Loucy (cell line): ENCODE measurements at regions not wholly inside any gene's neighbourhood (a gene's known extent, or its start where the extent isn't known, plus 50 kb on each side); places are given as distances from the start of the nearest gene placed in this dataset.

Experiments
- H2AFZ ChIP-seq: fragments of 200-600 bp; sonication (generic); 2 replicates; pipeline ENCODE4 v1.6.0; 2016; ENCODE audit warnings: antibody characterized with exemption, mild to moderate bottlenecking, low read length, moderate library complexity
- H3F3A ChIP-seq: fragments of 200-600 bp; 2 replicates; pipeline ENCODE4 v1.6.0; 2016; ENCODE audit warnings: antibody characterized with exemption, low read depth, mild to moderate bottlenecking
- H3K27me3 ChIP-seq: fragments of 200-600 bp; sonication (generic); 2 replicates; pipeline ENCODE4 v1.6.1; 2014; ENCODE audit warnings: low read length, mild to moderate bottlenecking; ENCODE audit not compliant: insufficient read depth, poor library complexity, severe bottlenecking
- H3K36me3 ChIP-seq: fragments of 200-600 bp; sonication (generic); 2 replicates; pipeline ENCODE4 v1.6.1; 2016; ENCODE audit warnings: low read length; ENCODE audit not compliant: insufficient read depth
- H3K4me1 ChIP-seq: fragments of 200-600 bp; sonication (generic); 2 replicates; pipeline ENCODE4 v1.5.1; 2014; ENCODE audit warnings: low read length, mild to moderate bottlenecking; ENCODE audit not compliant: insufficient read depth, poor library complexity, severe bottlenecking
- H3K4me2 ChIP-seq: fragments of 200-600 bp; sonication (generic); 2 replicates; pipeline ENCODE4 v1.6.0; 2014; ENCODE audit warnings: antibody characterized with exemption, low read length, low read depth, mild to moderate bottlenecking; ENCODE audit not compliant: poor library complexity, severe bottlenecking
- H3K4me3 ChIP-seq: fragments of 200-600 bp; sonication (generic); 2 replicates; pipeline ENCODE4 v1.5.1; 2014; ENCODE audit warnings: low read length, mild to moderate bottlenecking, mixed read lengths; ENCODE audit not compliant: poor library complexity, severe bottlenecking
- H3K79me2 ChIP-seq: fragments of 200-600 bp; sonication (generic); 2 replicates; pipeline ENCODE4 v1.6.1; 2014; ENCODE audit warnings: low read length; ENCODE audit not compliant: insufficient read depth
- H3K9ac ChIP-seq: fragments of 200-600 bp; sonication (generic); 2 replicates; pipeline ENCODE4 v1.6.0; 2014; ENCODE audit warnings: mild to moderate bottlenecking, low read depth, low read length, moderate library complexity; ENCODE audit not compliant: poor library complexity, severe bottlenecking
- H3K9me2 ChIP-seq: fragments of 200-600 bp; sonication (generic); replicated peaks from 2 replicates; pipeline ENCODE4 v1.6.1; 2016; ENCODE audit warnings: low read depth, low read length, mixed read lengths
- H3K9me3 ChIP-seq: fragments of 200-600 bp; sonication (generic); 2 replicates; pipeline ENCODE4 v1.6.1; 2014; ENCODE audit warnings: mild to moderate bottlenecking, antibody characterized with exemption, low read length, low read depth; ENCODE audit not compliant: insufficient read depth
- H4K20me1 ChIP-seq: fragments of 200-600 bp; sonication (generic); 2 replicates; pipeline ENCODE4 v1.6.0; 2014; ENCODE audit warnings: antibody characterized with exemption, low read length, mild to moderate bottlenecking; ENCODE audit not compliant: insufficient read depth, poor library complexity, severe bottlenecking
- CTCF ChIP-seq: fragments of 200-600 bp; sonication (generic); conservative IDR thresholded peaks from 2 replicates; pipeline ENCODE4 v1.5.1; 2014; ENCODE audit warnings: mild to moderate bottlenecking, antibody characterized with exemption, low read length
- EZH2phosphoT487 ChIP-seq: fragments of 200-600 bp; IDR thresholded peaks from 2 replicates; pipeline ENCODE4 v1.6.1; 2018; ENCODE audit warnings: antibody characterized with exemption, mild to moderate bottlenecking, moderate library complexity, borderline replicate concordance

DNA sequence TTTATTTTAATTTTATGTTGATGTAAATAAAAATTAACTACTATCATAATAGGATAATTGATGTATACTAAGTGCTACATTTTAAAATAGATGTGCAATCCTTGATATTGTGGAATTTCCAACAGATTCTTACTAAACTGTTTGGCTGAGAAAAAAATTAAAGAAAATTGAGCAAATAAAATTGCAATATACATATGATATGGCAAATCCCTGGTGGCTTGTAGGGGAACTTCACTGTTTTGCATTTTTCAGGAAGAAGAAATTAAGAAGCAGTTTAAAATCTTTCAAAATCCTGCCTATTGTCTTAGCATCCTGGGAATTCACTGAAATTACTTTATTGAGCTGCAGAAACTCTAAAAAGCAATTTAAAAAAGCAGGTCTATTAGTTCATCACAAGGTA lies 191.4 kb upstream of the ADGRB3 start:
- no peaks in the 10 kb centered on the region for H3K4me1 ChIP-seq
- H3K9me2 ChIP-seq, result no peaks in the 10 kb centered on the region
- H4K20me1 ChIP-seq, result no peaks in the 10 kb centered on the region
- H3F3A ChIP-seq, result no peaks in the 10 kb centered on the region
- no peaks in the 10 kb centered on the region for H3K79me2 ChIP-seq
- no peak overlapping the region for H2AFZ ChIP-seq
- H3K9ac ChIP-seq, result no peak overlapping the region
- H3K4me2 ChIP-seq, result no peak overlapping the region
- H3K36me3 ChIP-seq, result no peaks in the 10 kb centered on the region
- no peak overlapping the region for H3K4me3 ChIP-seq
- H3K9me3 ChIP-seq, result no peaks in the 10 kb centered on the region
- H3K27me3 ChIP-seq, result no peaks in the 10 kb centered on the region
- TF ChIP-seq CTCF (no peak), EZH2phosphoT487 (no peak)

GRCh38 chr6:68427630-68428029 lies 207.5 kb upstream of the ADGRB3 start:
- no peak overlapping the region for H2AFZ ChIP-seq
- H4K20me1 ChIP-seq, result no peaks in the 10 kb centered on the region
- no peaks in the 10 kb centered on the region for H3F3A ChIP-seq

GRCh38 chr6:68410021-68410420 lies 225.1 kb upstream of the ADGRB3 start:
- no peaks in the 10 kb centered on the region for H3K4me1 ChIP-seq
- no peaks in the 10 kb centered on the region for H3K79me2 ChIP-seq
- H3K9ac ChIP-seq, result no peak overlapping the region
- no peak overlapping the region for H3K4me3 ChIP-seq
- H3K9me2 ChIP-seq, result no peaks in the 10 kb centered on the region
- no peaks in the 10 kb centered on the region for H3K36me3 ChIP-seq
- H4K20me1 ChIP-seq, result no peaks in the 10 kb centered on the region
- TF ChIP-seq CTCF (no peak), EZH2phosphoT487 (no peak)
- H3K9me3 ChIP-seq, result no peaks in the 10 kb centered on the region
- H2AFZ ChIP-seq, result no peak overlapping the region
- H3K4me2 ChIP-seq, result no peak overlapping the region
- H3K27me3 ChIP-seq, result no peaks in the 10 kb centered on the region
- no peaks in the 10 kb centered on the region for H3F3A ChIP-seq

More at GRCh38 chr6:68427630-68428029, 207.5 kb upstream of the ADGRB3 start:
- no peak overlapping the region for H3K4me2 ChIP-seq
- no peaks in the 10 kb centered on the region for H3K27me3 ChIP-seq
- H3K9me3 ChIP-seq, result no peaks in the 10 kb centered on the region
- TF ChIP-seq CTCF (no peak), EZH2phosphoT487 (no peak)
- no peaks in the 10 kb centered on the region for H3K36me3 ChIP-seq
- H3K4me1 ChIP-seq, result no peaks in the 10 kb centered on the region
- no peaks in the 10 kb centered on the region for H3K79me2 ChIP-seq
- H3K9ac ChIP-seq, result no peak overlapping the region
- no peak overlapping the region for H3K4me3 ChIP-seq
- no peaks in the 10 kb centered on the region for H3K9me2 ChIP-seq
